ENCODE measurements at regions not wholly inside any gene's neighbourhood (a gene's known extent, or its start where the extent isn't known, plus 50 kb on each side); places are given as distances from the start of the nearest gene placed in this dataset.

DNA sequence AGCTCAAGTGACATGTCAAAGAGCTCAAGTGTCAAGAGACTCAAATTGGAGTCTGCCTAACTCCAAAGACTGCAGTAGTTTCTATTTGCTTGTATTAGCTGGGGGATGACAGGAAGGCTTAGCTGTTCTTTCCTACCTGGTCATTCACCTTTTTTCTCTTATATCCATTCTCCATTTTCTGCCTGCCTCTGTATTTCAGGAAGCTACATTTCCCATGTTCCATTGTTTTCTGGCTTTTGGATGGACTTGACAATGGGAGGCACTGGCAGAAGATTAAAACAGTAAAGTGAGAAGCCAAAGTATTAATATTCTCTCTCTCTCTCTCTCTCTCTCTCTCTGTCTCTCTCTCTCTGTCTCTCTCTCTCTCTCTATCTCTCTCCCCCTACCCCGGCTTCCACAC is 135.7 kb upstream of the ADAMTS18 start:
- DNase-seq (ENCODE audit: low read depth in 1 of 2, low spot score in 2 of 2) (no peak), FAIRE-seq (no peak)
- Histone ChIP-seq H3K4me3 (ENCODE audit: extremely low read depth in 1 of 4, insufficient read depth in 2 of 4, low read depth in 3 of 4, low read length in 4 of 4) (no peak overlapping the region), H3K4ac (replicated peaks; ENCODE audit: insufficient read length, low read depth, low read length) (no peak overlapping the region), H4K20me1 (replicated peaks in 1 of 2; ENCODE audit: control insufficient read depth in 1 of 2, insufficient read depth in 2 of 2, low read length in 2 of 2) (no peaks in the 10 kb centered on the region), H4K91ac (replicated peaks; ENCODE audit: insufficient read length, low read length) (no peak overlapping the region), H2BK120ac (replicated peaks; ENCODE audit: low read depth, low read length) (no peak overlapping the region), H3K36me3 (ENCODE audit: control insufficient read depth in 2 of 4, insufficient read depth in 4 of 4, low read length in 3 of 4) (no peaks in the 10 kb centered on the region), H3K9me3 (ENCODE audit: insufficient read depth in 2 of 2, low read depth in 1 of 2, low read length in 1 of 2) (no peaks in the 10 kb centered on the region), H2BK5ac (ENCODE audit: low read depth, low read length) (no peak overlapping the region), H4K5ac (ENCODE audit: insufficient read length, low read depth, low read length) (no peak overlapping the region), H3K4me2 (ENCODE audit: insufficient read depth in 1 of 2, low read depth in 2 of 2, low read length in 2 of 2) (no peak overlapping the region), H3K4me1 (replicated peaks in 1 of 4; ENCODE audit: control insufficient read depth in 3 of 4, insufficient read depth in 4 of 4, low read length in 3 of 4) (no peaks in the 10 kb centered on the region), H3K27ac (ENCODE audit: low read depth, low read length) (no peak overlapping the region), H3K23me2 (ENCODE audit: low read depth, low read length) (peaks cover 1% of the 10 kb centered on the region; the same call in 1 of the 2 replicates), H2BK20ac (ENCODE audit: low read length) (no peak overlapping the region), H3K9ac (replicated peaks in 1 of 4; ENCODE audit: extremely low read depth in 1 of 4, low read depth in 3 of 4, low read length in 3 of 4) (no peak overlapping the region), H2AK5ac (ENCODE audit: low read depth, low read length) (no peak overlapping the region), H4K8ac (ENCODE audit: extremely low read depth, insufficient read depth, low read length) (no peak overlapping the region), H2BK12ac (ENCODE audit: low read depth, low read length) (no peak overlapping the region), H3K79me1 (ENCODE audit: low read depth, low read length) (no peaks in the 10 kb centered on the region), H3K14ac (ENCODE audit: insufficient read length) (no peak overlapping the region), H2BK15ac (ENCODE audit: low read length) (no peak overlapping the region), H3K27me3 (replicated peaks in 1 of 4; ENCODE audit: control insufficient read depth in 3 of 4, extremely low read depth in 1 of 4, insufficient read depth in 3 of 4, low read length in 3 of 4) (no peaks in the 10 kb centered on the region), H3K79me2 (ENCODE audit: control insufficient read depth in 1 of 2, insufficient read depth in 2 of 2, low read length in 2 of 2) (no peaks in the 10 kb centered on the region), H2AFZ (ENCODE audit: low read length) (no peak overlapping the region), H3K56ac (replicated peaks; ENCODE audit: insufficient read length, low read depth, low read length) (no peak overlapping the region), H3K18ac (ENCODE audit: extremely low read depth, low read length) (no peak overlapping the region), H3K23ac (ENCODE audit: insufficient read length) (no peak overlapping the region)
- ChIA-PET CTCF (ENCODE audit: partially characterized antibody) (interaction anchor here (0.7 to 10.1 kb wide), 10 partner anchors 10 to 334 kb away, joined by 3 to 101 read pairs (median 5); partner anchors contain the start of gene ADAMTS18), POLR2A (ENCODE audit: partially characterized antibody) (no interaction called here)
- 78% methylated on average over 1 of the region's 1 CpG; no CpG with 5 or more reads in 1 of the 2 experiments for WGBS, 2 experiments (ENCODE audit: extremely low coverage in 1 of 2, insufficient coverage in 1 of 2, insufficient read length in 1 of 2, insufficient replicate concordance in 2 of 2, low coverage in 1 of 2, low lambda C conversion rate in 2 of 2, missing lambda C conversion rate in 1 of 2)
- TF ChIP-seq KDM4A (IDR thresholded peaks at IDR 0.05; ENCODE audit: low read depth, low read length, severe bottlenecking) (no peak), GTF2F1 (IDR thresholded peaks at IDR 0.05; ENCODE audit: borderline replicate concordance, low read depth, low read length) (no peak), TBP (IDR thresholded peaks at IDR 0.05; ENCODE audit: low read depth, low read length) (no peak), BRCA1 (IDR thresholded peaks at IDR 0.05; ENCODE audit: low read depth, low read length) (no peak), ATF3 (IDR thresholded peaks at IDR 0.05; ENCODE audit: insufficient read depth, low read depth, low read length) (no peak)

Data from H1 (cell line).